Activated naive CD8-positive, alpha-beta T cell treated with anti-CD3 and anti-CD28 coated beads for 36 hours (primary cell): ENCODE measurements at regions not wholly inside any gene's neighbourhood (a gene's known extent, or its start where the extent isn't known, plus 50 kb on each side); places are given as distances from the start of the nearest gene placed in this dataset.

Source experiments
- DNase-seq: peaks from one replicate; pipeline ENCODE4 v3.0.0; 2021
- H3K27ac Mint-ChIP-seq: one replicate; pipeline ENCODE4 v1.8.0; 2022; ENCODE audit warnings: mild to moderate bottlenecking, moderate library complexity, mixed read lengths
- H3K27me3 Mint-ChIP-seq: one replicate; pipeline ENCODE4 v1.8.0; 2022; ENCODE audit warnings: mild to moderate bottlenecking, mixed read lengths
- H3K36me3 Mint-ChIP-seq: one replicate; pipeline ENCODE4 v1.8.0; 2021; ENCODE audit warnings: mild to moderate bottlenecking, mixed read lengths
- H3K4me1 Mint-ChIP-seq: one replicate; pipeline ENCODE4 v1.8.0; 2021; ENCODE audit warnings: mixed read lengths
- H3K4me3 Mint-ChIP-seq: one replicate; pipeline ENCODE4 v1.8.0; 2022; ENCODE audit warnings: mild to moderate bottlenecking, moderate library complexity, mixed read lengths
- H3K9me3 Mint-ChIP-seq: one replicate; pipeline ENCODE4 v1.8.0; 2022; ENCODE audit warnings: mixed read lengths

DNA sequence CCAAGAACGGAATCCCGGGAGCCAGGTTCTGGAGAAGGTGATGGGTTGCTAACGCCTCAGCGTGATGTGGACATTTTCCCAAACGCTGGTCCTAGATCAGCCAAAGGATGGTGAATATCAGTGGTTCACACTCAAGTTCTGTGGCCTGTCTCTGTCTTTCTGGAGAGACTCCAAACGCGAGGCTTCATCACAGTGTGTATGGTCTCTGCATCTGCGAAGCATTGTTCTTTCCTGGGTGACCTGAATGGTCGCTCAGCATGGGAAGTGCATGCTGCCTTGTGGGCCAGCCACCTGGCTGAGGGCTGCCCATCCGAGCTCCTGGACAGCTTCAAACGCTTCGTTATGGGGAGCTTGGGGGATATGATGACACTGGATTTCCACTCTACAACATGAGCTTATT, 810.0 kb downstream of the TBC1D22A start:
- Mint-ChIP-seq H3K27me3 (peaks cover 8% of the 10 kb centered on the region), H3K36me3 (no peaks in the 10 kb centered on the region), H3K4me1 (no peaks in the 10 kb centered on the region), H3K4me3 (no peak overlapping the region), H3K27ac (no peak overlapping the region), H3K9me3 (no peaks in the 10 kb centered on the region)
- DNase-seq = no peak

DNA sequence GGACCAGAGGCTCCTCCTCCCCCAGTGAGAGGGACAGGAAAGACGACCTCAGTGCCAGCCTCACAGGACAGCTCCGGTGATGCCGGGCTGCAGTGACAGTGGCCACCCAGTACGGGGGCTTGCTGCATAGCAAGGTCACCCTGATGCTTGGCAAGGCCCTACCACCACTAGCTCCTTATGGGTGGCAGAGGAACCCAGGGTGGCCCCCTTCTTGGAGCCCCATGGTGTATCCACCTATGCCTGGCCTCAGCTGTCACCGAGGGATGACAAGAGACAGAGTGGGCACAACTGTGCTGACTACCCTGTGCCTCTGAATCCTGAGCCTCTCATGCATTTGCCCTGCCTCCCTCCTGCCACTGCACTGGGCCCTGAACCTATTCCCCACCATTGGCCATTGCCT, 809.2 kb downstream of the TBC1D22A start:
- Mint-ChIP-seq H3K4me3 (no peak overlapping the region), H3K4me1 (no peaks in the 10 kb centered on the region), H3K27me3 (peaks cover 7% of the 10 kb centered on the region), H3K27ac (no peak overlapping the region), H3K9me3 (no peaks in the 10 kb centered on the region), H3K36me3 (no peaks in the 10 kb centered on the region)
- no peak for DNase-seq

DNA sequence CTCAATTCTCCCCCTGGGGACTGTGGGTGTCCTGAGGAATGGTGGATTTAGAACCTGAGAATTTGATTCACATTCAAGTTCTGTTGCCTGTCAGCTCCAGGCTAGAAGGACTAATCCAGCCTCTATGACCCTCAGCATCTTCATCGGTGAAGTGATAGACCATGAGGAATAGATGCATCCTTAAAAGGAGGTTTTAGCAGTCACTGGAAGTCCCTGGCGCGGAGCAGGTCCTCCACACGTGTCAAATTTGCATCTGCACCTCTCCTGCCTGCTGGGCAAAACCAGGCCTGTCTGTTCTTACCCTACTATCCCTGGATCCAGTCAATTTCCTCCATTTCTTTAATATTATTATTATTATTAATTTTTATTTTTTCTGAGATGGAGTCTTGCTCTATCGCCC, 808.4 kb downstream of the TBC1D22A start:
- no peak overlapping the region for H3K27ac Mint-ChIP-seq
- H3K27me3 Mint-ChIP-seq = peaks cover 3% of the 10 kb centered on the region
- DNase-seq = no peak
- no peaks in the 10 kb centered on the region for H3K9me3 Mint-ChIP-seq
- no peaks in the 10 kb centered on the region for H3K36me3 Mint-ChIP-seq
- H3K4me1 Mint-ChIP-seq = no peaks in the 10 kb centered on the region
- H3K4me3 Mint-ChIP-seq = no peak overlapping the region

DNA sequence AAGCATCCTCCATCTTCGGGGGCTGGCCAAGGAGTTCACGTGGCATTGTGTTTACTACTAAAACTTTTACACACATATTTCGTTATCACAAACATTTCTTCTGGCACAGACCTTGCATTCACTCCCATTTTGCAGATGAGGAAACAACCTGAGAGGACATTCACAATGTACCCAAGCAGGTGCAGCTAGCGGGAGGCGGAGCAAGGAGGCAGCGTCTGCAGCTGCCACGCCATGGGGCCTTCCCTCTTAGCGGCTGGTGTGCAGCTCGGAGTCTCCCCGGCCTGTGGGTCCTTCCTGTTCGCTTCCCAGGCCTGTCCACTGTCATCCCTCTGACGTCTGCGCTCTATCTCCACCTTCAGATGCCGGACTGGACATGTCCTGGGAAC, 807.8 kb downstream of the TBC1D22A start:
- Mint-ChIP-seq H3K4me1 (no peaks in the 10 kb centered on the region), H3K36me3 (no peaks in the 10 kb centered on the region), H3K4me3 (no peak overlapping the region), H3K27me3 (peaks cover 3% of the 10 kb centered on the region), H3K9me3 (no peaks in the 10 kb centered on the region), H3K27ac (no peak overlapping the region)
- DNase-seq = no peak

DNA sequence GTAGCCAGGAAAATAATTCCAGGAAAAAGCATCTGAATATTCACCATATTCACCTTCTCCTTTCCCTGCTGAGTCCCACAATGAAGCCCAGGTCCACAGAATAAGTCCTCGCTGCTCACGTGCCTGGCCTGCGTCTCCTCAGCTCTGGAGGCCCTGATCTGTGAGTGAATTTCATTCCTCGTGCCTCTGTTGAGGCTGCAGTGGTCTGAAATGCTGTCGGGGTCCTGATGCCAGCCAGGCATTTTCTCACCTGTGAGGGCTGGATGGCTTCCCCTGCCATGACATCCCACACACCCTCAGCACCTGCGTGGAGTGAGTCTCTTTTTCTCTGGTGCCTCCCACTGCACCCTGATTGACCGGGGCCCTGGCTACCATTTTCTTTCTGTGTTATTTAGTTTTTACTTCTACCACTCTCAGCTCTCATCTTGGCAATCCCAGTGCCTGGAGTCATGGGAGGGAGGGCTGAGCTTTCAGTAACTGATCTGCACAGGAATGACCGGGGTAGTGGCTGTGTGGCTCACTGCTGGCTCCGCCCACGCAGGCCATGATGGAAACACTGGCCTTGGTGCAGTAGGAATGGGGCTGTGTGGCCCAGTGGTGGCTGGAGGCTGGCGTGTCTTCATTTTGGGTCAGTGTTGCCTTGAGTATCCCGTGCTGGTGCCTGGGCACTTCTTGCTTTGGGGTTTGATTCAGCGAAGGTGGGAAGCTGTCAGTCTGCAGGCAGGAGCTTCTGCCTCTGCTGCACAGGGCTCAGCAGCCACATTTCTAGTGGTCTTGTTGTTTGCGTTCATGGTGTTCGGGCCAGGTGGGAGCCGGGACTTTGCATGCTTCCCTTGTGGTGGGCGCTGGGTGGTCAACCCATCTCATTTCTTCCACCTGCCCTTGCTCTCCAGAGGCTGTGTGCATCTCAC, 807.2 kb downstream of the TBC1D22A start:
- Mint-ChIP-seq H3K9me3 (no peaks in the 10 kb centered on the region), H3K36me3 (no peaks in the 10 kb centered on the region), H3K4me1 (no peaks in the 10 kb centered on the region), H3K4me3 (no peak overlapping the region), H3K27ac (no peak overlapping the region), H3K27me3 (peaks cover 3% of the 10 kb centered on the region)
- DNase-seq = no peak

DNA sequence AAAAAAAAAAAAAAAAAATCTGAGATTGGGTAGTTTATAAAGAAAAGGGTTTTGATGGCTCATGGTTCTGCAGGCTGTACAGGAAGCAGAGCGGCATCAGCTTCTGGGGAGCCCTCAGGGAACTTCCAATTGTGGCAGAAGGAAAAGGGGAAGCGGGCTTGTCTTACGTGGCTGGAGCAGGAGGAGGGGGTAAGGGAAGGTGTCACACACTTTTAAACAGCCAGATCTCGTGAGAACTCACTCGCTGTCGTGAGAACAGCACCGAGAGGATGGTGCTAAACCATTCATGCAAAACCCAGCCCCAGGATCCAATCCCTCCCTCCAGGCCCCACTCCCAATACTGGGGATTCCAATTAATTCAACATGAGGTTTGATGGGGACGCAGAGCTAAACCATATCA, 806.2 kb downstream of the TBC1D22A start:
- no peak for DNase-seq
- Mint-ChIP-seq H3K4me1 (no peaks in the 10 kb centered on the region), H3K36me3 (no peaks in the 10 kb centered on the region), H3K4me3 (no peak overlapping the region), H3K27ac (no peak overlapping the region), H3K9me3 (no peaks in the 10 kb centered on the region), H3K27me3 (no peaks in the 10 kb centered on the region)

DNA sequence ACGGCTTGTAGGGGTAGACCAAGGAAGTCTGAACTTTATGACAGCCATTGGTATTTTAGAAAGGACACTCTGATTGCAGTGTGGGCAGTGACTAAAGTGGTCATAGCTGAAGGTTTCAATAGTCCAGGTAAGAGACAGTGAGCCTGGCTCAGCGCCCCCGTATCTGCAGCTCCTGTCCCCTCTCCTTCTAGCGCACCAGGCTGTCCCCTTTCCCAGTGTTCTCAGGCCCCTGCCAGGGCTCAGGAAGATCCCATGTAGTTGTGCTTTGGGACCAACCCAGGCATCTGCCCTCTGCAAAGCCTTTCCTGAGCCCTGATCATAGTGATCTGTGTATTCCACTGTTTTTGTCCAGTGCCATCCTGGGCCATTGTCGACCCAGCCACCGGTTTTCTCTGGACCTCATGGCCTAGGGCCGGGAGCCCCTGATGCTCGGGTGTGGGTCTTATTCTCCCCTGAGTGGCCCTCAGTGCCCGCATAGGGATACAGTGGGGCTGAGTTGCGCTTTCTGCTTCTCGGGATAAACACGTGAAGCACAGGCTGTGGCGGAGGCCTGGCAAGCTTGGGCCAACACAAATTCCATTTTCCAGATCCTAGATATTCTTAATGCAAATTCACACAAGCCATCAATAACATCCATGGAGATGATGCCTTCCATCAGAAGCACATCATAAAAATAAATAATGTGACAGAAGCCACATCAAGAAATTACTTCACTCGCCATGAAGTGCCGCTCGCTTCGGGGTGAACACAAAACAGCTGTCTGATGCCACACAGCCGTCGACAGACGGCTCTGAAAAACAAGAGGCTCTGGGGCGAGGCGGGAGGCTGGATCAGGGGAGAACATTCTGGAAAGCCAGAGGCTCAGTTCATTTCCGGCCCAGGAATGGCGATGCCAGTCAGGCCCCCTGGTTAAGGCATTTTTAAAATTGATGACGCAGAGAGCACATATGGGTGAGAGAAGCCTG, 805.0 kb downstream of the TBC1D22A start:
- no peak overlapping the region for H3K27ac Mint-ChIP-seq
- H3K27me3 Mint-ChIP-seq = no peaks in the 10 kb centered on the region
- no peak overlapping the region for H3K4me3 Mint-ChIP-seq
- no peaks in the 10 kb centered on the region for H3K9me3 Mint-ChIP-seq
- DNase-seq = no peak
- no peaks in the 10 kb centered on the region for H3K4me1 Mint-ChIP-seq
- no peaks in the 10 kb centered on the region for H3K36me3 Mint-ChIP-seq

DNA sequence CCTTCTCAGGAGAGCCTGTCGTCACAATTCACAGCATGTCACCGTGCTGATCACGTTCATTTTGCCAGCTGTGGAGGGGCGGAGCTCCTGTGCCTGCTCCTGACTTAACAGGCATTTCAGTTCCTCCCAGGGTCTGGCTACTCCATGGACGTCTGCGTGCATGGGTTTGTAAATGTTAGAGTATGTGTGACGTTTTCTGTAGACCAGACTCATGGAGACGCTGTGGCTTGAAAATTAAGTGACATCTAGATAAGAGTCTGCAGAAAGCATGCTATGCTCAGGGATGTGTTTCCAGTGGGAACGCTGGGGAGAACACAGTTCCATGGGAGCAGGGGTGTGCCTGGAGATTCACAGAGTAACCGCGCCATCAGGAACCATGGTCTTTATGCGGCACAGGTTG, 804.0 kb downstream of the TBC1D22A start:
- no peak overlapping the region for H3K4me3 Mint-ChIP-seq
- H3K9me3 Mint-ChIP-seq = no peaks in the 10 kb centered on the region
- H3K4me1 Mint-ChIP-seq = no peaks in the 10 kb centered on the region
- no peaks in the 10 kb centered on the region for H3K27me3 Mint-ChIP-seq
- no peaks in the 10 kb centered on the region for H3K36me3 Mint-ChIP-seq
- no peak overlapping the region for H3K27ac Mint-ChIP-seq
- no peak for DNase-seq

DNA sequence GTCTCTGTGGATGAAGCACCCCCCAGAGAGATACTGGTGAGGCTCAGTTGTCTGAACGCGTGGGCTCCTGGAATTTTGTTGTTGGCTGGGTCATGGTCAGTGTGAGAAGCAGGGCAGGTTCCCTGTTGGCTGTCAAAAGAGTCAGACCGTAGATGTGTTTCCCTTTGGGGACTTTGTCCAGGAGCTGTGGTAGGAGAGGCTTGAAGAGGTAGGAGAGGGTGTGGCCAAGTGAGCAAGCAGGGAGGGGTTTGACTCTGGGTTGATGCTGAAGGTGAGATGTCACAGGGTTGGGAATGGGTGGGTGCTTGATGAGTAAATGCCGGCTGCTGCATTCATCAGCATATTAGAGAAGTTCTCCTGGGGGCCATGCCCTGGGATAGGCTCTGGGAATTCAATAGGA, 803.2 kb downstream of the TBC1D22A start:
- H3K4me1 Mint-ChIP-seq = no peaks in the 10 kb centered on the region

DNA sequence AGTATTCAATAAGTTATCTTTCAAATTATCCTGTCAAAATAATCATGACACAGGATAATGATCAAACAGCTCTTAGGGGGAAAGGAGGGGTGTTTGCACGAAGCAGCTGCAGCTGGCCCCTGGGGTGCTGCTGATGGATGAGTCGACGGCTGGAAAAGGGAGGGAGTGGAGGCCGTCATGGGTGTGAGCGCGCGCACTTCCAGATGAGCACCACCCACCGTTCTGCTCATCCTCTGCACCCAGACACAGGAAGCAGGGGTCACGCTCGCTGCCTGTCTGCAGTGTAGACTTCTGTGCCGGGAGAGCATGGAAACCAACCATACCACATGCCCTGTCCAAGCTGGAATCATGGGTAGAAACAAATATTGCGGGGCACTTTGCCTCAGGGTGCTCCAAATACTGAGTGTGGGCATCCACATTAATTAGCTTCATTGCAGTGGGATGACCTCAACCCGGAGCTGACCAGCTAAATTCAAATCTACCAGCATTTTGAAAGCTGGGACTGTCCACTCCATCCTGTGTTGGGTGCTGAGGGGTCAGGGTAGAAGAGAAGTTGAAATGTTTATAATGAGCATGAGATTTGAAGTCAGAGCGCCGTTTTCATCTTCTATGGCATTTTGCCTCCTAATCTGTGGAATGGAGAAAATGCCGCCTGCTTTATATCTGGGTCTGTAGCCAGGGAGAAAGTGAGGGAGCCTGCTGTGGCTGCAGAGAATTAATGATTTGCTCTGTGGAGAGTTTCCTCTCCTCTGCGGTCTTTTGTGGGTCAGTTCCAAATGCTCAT, 802.4 kb downstream of the TBC1D22A start:
- no peaks in the 10 kb centered on the region for H3K4me1 Mint-ChIP-seq
- no peak overlapping the region for H3K27ac Mint-ChIP-seq
- no peak for DNase-seq
- H3K4me3 Mint-ChIP-seq = no peak overlapping the region
- no peaks in the 10 kb centered on the region for H3K9me3 Mint-ChIP-seq
- peaks cover 3% of the 10 kb centered on the region for H3K27me3 Mint-ChIP-seq
- H3K36me3 Mint-ChIP-seq = no peaks in the 10 kb centered on the region

More for the DNA sequence above, 803.2 kb downstream of the TBC1D22A start:
- Mint-ChIP-seq H3K4me3 (no peak overlapping the region), H3K9me3 (no peaks in the 10 kb centered on the region), H3K36me3 (no peaks in the 10 kb centered on the region), H3K27me3 (no peaks in the 10 kb centered on the region), H3K27ac (no peak overlapping the region)
- DNase-seq = no peak

DNA sequence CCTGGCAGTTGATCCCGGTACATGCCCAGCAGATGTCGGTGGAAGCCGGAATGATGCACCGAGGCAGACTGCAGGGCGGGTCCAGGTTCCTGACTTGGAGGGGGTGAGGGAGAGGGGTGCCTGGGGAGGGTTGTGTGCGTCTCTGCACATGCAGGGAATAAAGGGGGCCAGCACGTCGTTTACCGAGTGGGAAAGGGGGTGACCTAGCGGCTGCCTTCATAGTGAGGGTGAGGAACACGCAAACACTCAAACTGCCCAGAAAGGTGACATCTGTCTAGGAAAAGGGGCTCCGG, 801.7 kb downstream of the TBC1D22A start:
- DNase-seq = no peak
- H3K27me3 Mint-ChIP-seq = peaks cover 3% of the 10 kb centered on the region
- H3K36me3 Mint-ChIP-seq = no peaks in the 10 kb centered on the region
- H3K27ac Mint-ChIP-seq = no peak overlapping the region
- H3K4me1 Mint-ChIP-seq = no peaks in the 10 kb centered on the region
- H3K4me3 Mint-ChIP-seq = no peak overlapping the region
- no peaks in the 10 kb centered on the region for H3K9me3 Mint-ChIP-seq

DNA sequence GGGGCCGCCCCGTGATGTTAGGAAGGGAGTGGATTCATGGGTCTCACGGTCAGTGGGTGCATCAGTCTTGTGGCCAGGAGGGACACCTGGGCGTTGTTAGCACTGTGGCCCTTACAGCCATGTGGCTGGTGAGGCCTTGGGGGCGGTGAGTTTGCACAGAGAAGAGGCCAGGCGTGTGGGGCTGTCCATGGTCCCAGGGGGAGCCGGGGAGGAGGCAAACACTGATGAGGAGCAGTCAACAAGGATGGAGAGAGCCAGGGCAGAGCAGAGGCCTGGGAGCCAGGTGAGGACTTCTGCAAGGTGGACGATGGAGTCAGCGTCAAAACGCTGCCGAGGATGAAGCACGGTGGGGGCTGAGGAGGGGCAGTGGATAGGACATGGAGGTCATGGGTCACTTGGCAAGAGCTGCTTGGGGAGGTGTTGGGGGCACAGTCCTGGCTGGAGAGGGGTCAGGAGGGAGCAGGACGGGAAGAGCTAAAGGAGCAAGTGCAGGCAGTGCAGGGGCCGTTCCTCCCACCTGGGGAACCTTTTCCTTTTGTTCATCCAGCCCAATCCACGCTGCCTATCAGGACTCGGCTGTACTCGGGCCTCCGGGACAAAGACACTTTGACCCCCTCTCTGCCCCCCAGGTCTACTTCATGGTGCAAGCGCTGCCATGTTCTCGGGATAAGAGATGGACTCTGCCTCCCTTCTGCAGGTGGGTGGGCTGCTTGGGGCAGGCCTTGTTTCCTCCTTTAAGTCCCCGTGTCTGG, 801.1 kb downstream of the TBC1D22A start:
- Mint-ChIP-seq H3K4me1 (no peaks in the 10 kb centered on the region), H3K36me3 (no peaks in the 10 kb centered on the region), H3K27me3 (peaks cover 3% of the 10 kb centered on the region)

DNA sequence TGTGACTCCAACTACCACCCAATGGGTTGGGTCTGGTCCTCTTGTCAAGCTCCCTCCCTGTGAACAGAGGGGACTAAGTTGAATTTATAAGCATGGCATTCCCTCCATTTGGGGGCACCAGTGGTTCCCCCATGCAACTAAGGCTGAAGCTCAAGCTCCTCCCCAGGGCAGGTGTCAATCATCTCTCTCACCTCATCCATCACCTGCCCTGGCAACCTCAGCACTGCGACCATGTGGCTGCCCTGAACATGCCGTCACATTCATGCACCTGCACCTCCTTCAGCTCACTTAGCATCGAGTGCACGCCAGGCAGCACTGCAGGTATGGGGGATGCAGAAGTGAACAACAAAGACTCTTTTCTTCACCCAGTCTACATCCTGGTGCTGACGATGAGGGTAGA, 799.3 kb downstream of the TBC1D22A start:
- no peak for DNase-seq
- H3K36me3 Mint-ChIP-seq = no peaks in the 10 kb centered on the region
- no peaks in the 10 kb centered on the region for H3K4me1 Mint-ChIP-seq
- H3K27ac Mint-ChIP-seq = no peak overlapping the region
- peaks cover 3% of the 10 kb centered on the region for H3K27me3 Mint-ChIP-seq
- no peak overlapping the region for H3K4me3 Mint-ChIP-seq
- H3K9me3 Mint-ChIP-seq = no peaks in the 10 kb centered on the region

More for the DNA sequence above, 801.1 kb downstream of the TBC1D22A start:
- no peak overlapping the region for H3K27ac Mint-ChIP-seq
- H3K9me3 Mint-ChIP-seq = no peaks in the 10 kb centered on the region
- no peak overlapping the region for H3K4me3 Mint-ChIP-seq
- no peak for DNase-seq

DNA sequence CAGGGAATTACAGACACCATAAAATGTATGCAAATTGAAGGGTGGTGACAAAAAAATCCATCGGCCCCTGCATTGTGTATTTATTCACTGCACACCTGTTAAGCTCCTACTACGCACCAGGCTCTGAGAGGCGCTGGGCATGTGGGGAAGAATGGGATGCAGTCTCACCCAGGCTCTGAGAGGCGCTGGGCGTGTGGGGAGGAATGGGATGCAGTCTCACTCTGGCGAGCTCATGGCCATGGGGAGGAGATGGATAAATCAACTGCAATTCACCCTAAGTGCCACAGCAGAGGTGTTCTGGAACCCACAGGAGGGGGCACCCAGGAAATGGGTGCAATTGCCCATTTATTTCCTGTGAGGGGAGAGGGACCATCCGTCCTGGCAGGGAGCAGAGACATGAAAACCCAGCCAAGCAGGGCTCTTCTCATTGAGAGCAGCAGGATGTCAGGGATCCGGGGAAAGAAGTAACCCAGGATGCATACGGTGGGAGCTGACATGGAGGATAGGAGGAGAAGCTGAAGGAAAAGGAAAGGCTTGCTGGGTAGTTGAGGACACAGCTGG, 798.7 kb downstream of the TBC1D22A start:
- Mint-ChIP-seq H3K27me3 (peaks cover 3% of the 10 kb centered on the region), H3K4me1 (no peaks in the 10 kb centered on the region), H3K9me3 (no peaks in the 10 kb centered on the region), H3K36me3 (no peaks in the 10 kb centered on the region), H3K27ac (no peak overlapping the region), H3K4me3 (no peak overlapping the region)
- DNase-seq = no peak
